AG10803 (cell line): ENCODE measurements at regions not wholly inside any gene's neighbourhood (a gene's known extent, or its start where the extent isn't known, plus 50 kb on each side); places are given as distances from the start of the nearest gene placed in this dataset.

ENCODE experiments used
- DNase-seq: peaks from one replicate; pipeline ENCODE4 v3.0.0; 2010; ENCODE audit warnings: low read depth
- H3K4me3 ChIP-seq: 2 replicates; pipeline ENCODE4 v1.5.1; 2011; ENCODE audit warnings: mild to moderate bottlenecking, low read length, control low read depth
- CTCF ChIP-seq: conservative IDR thresholded peaks from 2 replicates; pipeline ENCODE4 v1.5.1; 2011; ENCODE audit warnings: mild to moderate bottlenecking, low read length, control low read depth, inconsistent platforms

DNA sequence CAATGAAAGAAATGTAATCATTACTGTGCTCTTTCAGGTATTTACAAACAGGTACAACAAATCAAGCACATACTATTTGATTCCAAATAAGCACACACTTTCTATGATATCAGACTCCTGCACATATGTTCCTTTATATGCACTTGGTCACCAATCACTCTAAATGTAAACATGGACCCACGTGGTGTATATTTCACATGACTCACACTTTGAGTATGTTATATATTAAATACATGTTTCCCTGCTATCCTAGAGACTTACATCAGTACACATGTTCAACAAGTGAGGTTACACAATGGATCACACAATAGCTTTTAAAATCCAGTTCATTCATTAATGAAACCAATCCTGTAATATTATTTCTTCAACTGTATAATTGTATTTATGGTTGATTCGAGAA is 683.5 kb downstream of the NR2F2 start:
- H3K4me3 ChIP-seq, result no peak overlapping the region
- DNase-seq, result no peak
- no peak for TF ChIP-seq CTCF

DNA sequence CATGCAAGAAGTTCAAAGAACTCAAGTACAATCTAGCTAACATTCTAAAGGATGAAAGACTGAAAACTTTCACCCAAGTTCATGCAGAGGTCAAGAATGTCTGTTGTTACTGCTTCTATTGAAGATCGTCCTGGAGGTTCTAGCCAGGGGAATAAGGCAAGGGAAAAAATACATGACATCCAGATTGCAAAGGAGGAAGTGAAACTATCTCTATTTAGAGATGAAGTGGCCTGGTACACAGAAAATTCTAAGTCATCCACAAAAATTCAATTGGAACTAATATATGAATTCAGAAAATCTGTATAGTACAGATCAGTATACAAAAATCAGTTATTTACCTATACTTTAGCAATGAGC is 693.0 kb downstream of the NR2F2 start:
- no peak for TF ChIP-seq CTCF
- H3K4me3 ChIP-seq, result no peak overlapping the region
- DNase-seq, result no peak

DNA sequence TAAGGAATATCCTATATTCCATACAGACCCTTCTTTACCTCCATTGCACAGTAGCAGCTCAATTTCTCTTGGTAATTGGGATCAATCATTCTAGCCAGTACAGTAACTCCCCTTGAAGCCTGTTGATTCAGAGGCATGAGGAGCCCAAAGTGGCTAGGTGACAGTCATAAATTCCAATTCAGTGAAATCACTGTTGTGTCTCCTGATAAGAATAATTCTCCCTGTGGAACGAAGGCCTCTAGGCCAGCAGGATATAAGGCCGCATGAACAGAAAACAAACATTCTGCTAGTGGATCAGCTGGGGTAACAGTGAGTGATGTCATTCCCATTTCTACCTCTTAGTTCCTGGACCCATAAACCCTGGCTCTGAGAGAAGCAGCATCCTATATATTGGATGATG is 696.3 kb downstream of the NR2F2 start:
- DNase-seq, result no peak
- no peak for TF ChIP-seq CTCF
- H3K4me3 ChIP-seq, result no peak overlapping the region

- no peak for TF ChIP-seq CTCF
- no peak overlapping the region for H3K4me3 ChIP-seq
- no peak for DNase-seq
These were observed 697.3 kb downstream of the NR2F2 start for GRCh38 chr15:97027772-97028171.

DNA sequence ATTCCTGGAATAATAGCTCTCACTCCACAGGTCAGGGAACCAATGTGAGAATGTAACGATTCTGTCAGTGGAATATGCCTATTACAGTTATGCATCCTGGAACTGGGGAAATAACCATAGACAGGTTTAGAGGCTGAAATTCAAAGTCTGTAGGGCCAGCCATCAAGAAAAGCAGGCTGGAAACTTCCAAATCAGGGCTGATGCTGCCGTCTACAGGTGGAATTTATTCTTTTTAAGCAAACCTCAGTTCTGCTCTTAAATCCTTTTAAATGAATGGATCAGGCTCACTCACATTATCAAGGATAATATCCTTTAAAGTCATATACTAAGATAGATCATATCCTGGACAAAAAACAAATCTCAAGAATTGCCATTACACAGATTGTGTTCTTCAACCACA is 699.8 kb downstream of the NR2F2 start:
- no peak for TF ChIP-seq CTCF
- no peak for DNase-seq
- H3K4me3 ChIP-seq, result no peak overlapping the region

- DNase-seq, result no peak
- H3K4me3 ChIP-seq, result no peak overlapping the region
- TF ChIP-seq CTCF, result no peak
These were observed 705.8 kb downstream of the NR2F2 start for GRCh38 chr15:97036301-97036700.

DNA sequence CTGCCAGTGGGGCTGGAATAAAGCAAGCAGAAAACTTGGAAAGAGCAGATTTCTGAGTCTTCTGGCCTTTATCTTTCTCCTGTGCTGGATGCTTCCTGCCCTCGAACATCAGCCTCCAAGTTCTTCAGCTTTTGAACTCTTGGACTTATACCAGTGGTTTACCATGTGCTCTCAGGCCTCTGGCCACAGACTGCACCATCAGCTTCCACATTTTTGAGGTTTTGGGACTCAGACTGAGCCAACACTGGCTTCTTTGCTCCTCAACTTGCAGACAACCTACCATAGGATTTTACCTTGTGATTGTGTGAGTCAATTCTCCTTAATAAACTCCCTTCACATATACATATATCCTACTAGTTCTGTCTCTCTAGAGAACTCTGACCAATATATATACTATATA is 706.6 kb downstream of the NR2F2 start:
- H3K4me3 ChIP-seq, result no peak overlapping the region
- no peak for DNase-seq
- TF ChIP-seq CTCF, result no peak
